ENCODE measurements at regions not wholly inside any gene's neighbourhood (a gene's known extent, or its start where the extent isn't known, plus 50 kb on each side); places are given as distances from the start of the nearest gene placed in this dataset.
"Not testable (repeated sequence)": the region's sequence is repeated elsewhere in the genome, so short reads cannot be mapped to it uniquely, and the experiment has no call there.

DNA sequence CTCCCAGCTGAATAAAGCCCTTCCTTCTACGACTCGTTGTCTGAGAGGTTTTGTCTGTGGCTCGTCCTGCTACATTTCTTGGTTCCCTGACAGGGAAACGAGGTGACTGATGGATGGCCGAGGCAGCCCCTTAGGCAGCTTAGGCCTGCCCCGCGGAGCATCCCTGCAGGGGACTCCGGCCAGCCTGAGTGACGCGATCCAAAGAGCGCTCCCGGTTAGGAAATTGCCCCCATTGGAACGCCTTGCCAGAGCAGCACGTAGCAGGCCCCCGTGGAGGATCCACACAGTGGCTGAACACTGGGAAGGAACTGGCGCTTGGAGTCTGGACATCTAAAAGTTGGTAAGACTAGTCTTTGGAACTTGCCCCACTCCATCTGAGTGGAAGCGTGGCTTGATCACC lies 296.8 kb upstream of the SGCG start:
- no peak for FAIRE-seq
- H3K36me3 ChIP-seq (ENCODE audit: control insufficient read depth in 3 of 3, insufficient read depth in 2 of 3, low read depth in 1 of 3, low read length in 3 of 3): no peaks in the 10 kb centered on the region
- H3K4me3 ChIP-seq (ENCODE audit: low read depth in 1 of 3, low read length in 3 of 3): no peak overlapping the region
- no peak for DNase-seq
- 85 to 88% (median 86%) methylated on average over 17 of the region's 17 CpGs for WGBS, 3 donors
- no peaks in the 10 kb centered on the region for H3K4me1 ChIP-seq (ENCODE audit: control insufficient read depth in 3 of 3, insufficient read depth in 2 of 3, low read depth in 1 of 3, low read length in 2 of 3)
- no peaks in the 10 kb centered on the region for H3K9me3 ChIP-seq (ENCODE audit: control insufficient read depth in 2 of 2, insufficient read depth in 1 of 2, low read depth in 1 of 2, low read length in 1 of 2)
- H3K27ac ChIP-seq (ENCODE audit: low read depth in 1 of 3, low read length in 2 of 3): no peak overlapping the region
- no peaks in the 10 kb centered on the region for H3K27me3 ChIP-seq (ENCODE audit: control insufficient read depth in 3 of 3, insufficient read depth in 3 of 3, low read length in 3 of 3)

DNA sequence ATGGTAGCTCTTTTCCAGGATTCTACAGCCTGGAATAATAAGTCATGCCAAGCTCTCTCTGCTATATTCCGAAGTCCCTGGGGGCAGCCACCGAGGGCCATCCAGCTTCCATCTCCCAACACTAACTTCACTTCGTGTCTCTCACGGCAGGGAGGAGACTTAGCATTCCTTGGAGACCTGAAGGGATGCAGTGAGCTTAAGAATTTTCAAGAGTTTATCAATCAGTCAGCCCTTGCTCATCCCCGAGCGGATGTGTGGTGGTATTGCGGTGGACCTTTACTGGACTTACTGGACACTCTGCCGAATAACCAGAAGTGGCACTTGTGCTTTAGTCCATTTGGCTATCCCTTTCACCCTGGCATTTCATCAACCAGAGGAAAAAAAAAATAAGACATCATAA lies 294.7 kb upstream of the SGCG start:
- not testable (repeated sequence) for H3K27me3 ChIP-seq (ENCODE audit: control insufficient read depth in 3 of 3, insufficient read depth in 3 of 3, low read length in 3 of 3); H3K4me3 ChIP-seq (ENCODE audit: low read depth in 1 of 3, low read length in 3 of 3); FAIRE-seq; H3K36me3 ChIP-seq (ENCODE audit: control insufficient read depth in 3 of 3, insufficient read depth in 2 of 3, low read depth in 1 of 3, low read length in 3 of 3); H3K27ac ChIP-seq (ENCODE audit: low read depth in 1 of 3, low read length in 2 of 3); H3K9me3 ChIP-seq (ENCODE audit: control insufficient read depth in 2 of 2, insufficient read depth in 1 of 2, low read depth in 1 of 2, low read length in 1 of 2); DNase-seq; H3K4me1 ChIP-seq (ENCODE audit: control insufficient read depth in 3 of 3, insufficient read depth in 2 of 3, low read depth in 1 of 3, low read length in 2 of 3)
- 85 to 94% (median 91%) methylated on average over 4 to 8 of the region's 8 CpGs for WGBS, 3 donors

DNA sequence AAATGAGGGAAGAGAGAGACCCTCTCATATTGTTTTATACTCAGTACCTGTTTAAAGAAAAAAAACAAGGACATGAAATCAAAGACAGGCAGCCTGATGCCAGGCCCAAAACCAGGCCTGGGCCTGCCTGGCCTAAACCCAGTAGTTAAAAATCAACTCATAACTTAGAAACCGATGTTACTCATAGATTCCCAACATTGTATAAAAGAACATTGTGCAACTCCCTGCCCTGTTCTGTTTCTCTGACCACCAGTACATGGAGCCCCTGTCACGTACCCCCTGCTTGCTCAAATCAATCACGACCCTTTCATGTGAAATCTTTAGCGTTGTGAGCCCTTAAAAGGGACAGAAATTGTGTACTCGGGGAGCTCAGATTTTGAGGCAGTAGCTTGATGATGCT lies 291.4 kb upstream of the SGCG start:
- not testable (repeated sequence) for H3K4me3 ChIP-seq (ENCODE audit: low read depth in 1 of 3, low read length in 3 of 3); H3K27me3 ChIP-seq (ENCODE audit: control insufficient read depth in 3 of 3, insufficient read depth in 3 of 3, low read length in 3 of 3); H3K4me1 ChIP-seq (ENCODE audit: control insufficient read depth in 3 of 3, insufficient read depth in 2 of 3, low read depth in 1 of 3, low read length in 2 of 3); H3K36me3 ChIP-seq (ENCODE audit: control insufficient read depth in 3 of 3, insufficient read depth in 2 of 3, low read depth in 1 of 3, low read length in 3 of 3); DNase-seq; FAIRE-seq; H3K9me3 ChIP-seq (ENCODE audit: control insufficient read depth in 2 of 2, insufficient read depth in 1 of 2, low read depth in 1 of 2, low read length in 1 of 2); H3K27ac ChIP-seq (ENCODE audit: low read depth in 1 of 3, low read length in 2 of 3)
- 83 to 93% (median 87%) methylated on average over 5 of the region's 5 CpGs for WGBS, 3 donors

DNA sequence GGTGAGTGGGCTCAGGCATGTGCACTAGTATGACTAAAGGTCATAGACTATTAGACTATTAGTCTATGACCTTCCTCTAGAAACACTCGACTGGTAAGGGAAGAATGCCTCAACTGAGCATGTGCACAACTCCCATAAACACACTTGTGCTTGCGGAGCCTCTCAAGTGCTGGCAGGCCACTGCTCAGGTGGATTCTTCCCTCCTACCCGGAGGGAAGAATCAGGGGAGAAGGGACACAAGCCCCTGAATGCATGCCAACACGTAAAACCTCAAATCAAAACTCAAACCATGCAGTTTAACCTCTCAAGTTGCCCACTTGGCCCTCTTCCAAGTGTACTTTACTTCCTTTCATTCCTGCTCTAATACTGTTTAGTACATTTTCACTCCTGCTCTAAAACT lies 287.6 kb upstream of the SGCG start:
- Histone ChIP-seq H3K4me3 (ENCODE audit: low read depth in 1 of 3, low read length in 3 of 3) (no peak overlapping the region), H3K4me1 (ENCODE audit: control insufficient read depth in 3 of 3, insufficient read depth in 2 of 3, low read depth in 1 of 3, low read length in 2 of 3) (no peaks in the 10 kb centered on the region), H3K9me3 (ENCODE audit: control insufficient read depth in 2 of 2, insufficient read depth in 1 of 2, low read depth in 1 of 2, low read length in 1 of 2) (peaks cover 0 to 2% of the 10 kb centered on the region in 2 donors), H3K27me3 (ENCODE audit: control insufficient read depth in 3 of 3, insufficient read depth in 3 of 3, low read length in 3 of 3) (no peaks in the 10 kb centered on the region), H3K27ac (ENCODE audit: low read depth in 1 of 3, low read length in 2 of 3) (no peak overlapping the region), H3K36me3 (ENCODE audit: control insufficient read depth in 3 of 3, insufficient read depth in 2 of 3, low read depth in 1 of 3, low read length in 3 of 3) (no peaks in the 10 kb centered on the region)
- DNase-seq: peak in 1 of 2 donors; percentile 2
- WGBS, 3 donors: 24 to 37% (median 25%) methylated on average over 4 of the region's 4 CpGs
- no peak for FAIRE-seq

DNA sequence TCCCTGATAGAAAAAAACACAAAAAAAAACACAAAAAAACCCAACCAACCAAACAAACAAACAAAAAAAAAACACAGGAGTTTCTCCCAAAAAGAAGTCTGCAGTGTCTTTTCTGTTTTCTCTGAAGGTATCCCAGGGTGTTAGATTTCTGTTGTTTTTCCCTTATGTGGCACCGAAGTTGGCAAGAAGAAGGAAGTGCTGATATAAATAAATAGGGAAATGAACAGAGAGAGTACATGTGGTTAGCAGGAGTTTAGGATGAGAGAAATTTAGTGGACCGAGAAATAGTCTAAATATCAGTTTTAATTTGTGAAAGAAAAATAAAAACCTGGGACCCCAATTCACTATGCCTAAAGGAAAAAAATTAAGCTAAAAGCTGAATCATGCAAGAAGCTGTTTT lies 287.0 kb upstream of the SGCG start:
- peaks cover 0 to 2% of the 10 kb centered on the region in 2 donors for H3K9me3 ChIP-seq (ENCODE audit: control insufficient read depth in 2 of 2, insufficient read depth in 1 of 2, low read depth in 1 of 2, low read length in 1 of 2)
- WGBS, 3 donors: 19 to 42% (median 38%) methylated on average over 2 of the region's 2 CpGs
- H3K36me3 ChIP-seq (ENCODE audit: control insufficient read depth in 3 of 3, insufficient read depth in 2 of 3, low read depth in 1 of 3, low read length in 3 of 3): no peaks in the 10 kb centered on the region
- no peaks in the 10 kb centered on the region for H3K4me1 ChIP-seq (ENCODE audit: control insufficient read depth in 3 of 3, insufficient read depth in 2 of 3, low read depth in 1 of 3, low read length in 2 of 3)
- H3K27ac ChIP-seq (ENCODE audit: low read depth in 1 of 3, low read length in 2 of 3): no peak overlapping the region
- no peak for FAIRE-seq
- peak in 1 of 2 donors; percentile 10 for DNase-seq
- H3K4me3 ChIP-seq (ENCODE audit: low read depth in 1 of 3, low read length in 3 of 3): no peak overlapping the region
- H3K27me3 ChIP-seq (ENCODE audit: control insufficient read depth in 3 of 3, insufficient read depth in 3 of 3, low read length in 3 of 3): no peaks in the 10 kb centered on the region

DNA sequence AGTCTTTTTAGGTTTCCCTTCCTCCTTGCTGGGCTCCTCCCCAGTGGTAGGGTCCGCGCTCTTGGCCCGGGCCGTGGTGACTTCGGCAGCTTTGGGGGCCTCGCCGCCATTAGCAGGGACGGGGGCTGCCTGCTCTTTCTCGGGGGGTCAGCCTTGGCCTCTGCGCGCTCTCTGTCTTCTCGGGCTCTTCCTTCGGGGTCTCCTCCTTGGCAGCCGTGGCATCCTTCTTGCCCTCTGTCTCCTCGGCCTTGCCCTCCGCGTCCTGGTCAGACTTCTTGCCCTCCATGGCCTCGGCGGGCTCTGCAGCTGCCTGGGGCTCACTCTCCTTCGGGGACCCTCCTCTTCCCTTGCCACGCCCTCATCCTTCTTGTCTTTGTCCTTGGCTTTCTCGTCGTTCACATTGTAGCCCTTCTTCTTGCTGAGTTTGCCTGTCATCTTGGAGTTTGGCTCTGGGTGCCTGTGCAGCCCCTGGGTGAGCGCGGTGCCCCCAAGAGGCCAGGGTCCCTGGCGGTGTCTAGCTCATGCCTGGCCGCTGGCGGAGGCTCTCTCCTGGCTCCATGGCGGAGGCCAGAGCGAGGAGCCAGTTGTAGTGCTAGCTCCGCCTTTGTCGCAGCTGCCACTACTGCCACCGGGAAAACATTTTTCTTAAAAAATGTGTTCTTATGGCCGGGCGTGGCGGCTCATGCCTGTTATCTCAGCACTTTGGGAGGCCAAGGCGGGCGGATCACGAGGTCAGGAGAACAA lies 283.0 kb upstream of the SGCG start:
- no peak for DNase-seq
- Histone ChIP-seq H3K36me3 (ENCODE audit: control insufficient read depth in 3 of 3, insufficient read depth in 2 of 3, low read depth in 1 of 3, low read length in 3 of 3) (no peaks in the 10 kb centered on the region), H3K4me3 (ENCODE audit: low read depth in 1 of 3, low read length in 3 of 3) (no peak overlapping the region), H3K9me3 (ENCODE audit: control insufficient read depth in 2 of 2, insufficient read depth in 1 of 2, low read depth in 1 of 2, low read length in 1 of 2) (no peaks in the 10 kb centered on the region), H3K27ac (ENCODE audit: low read depth in 1 of 3, low read length in 2 of 3) (no peak overlapping the region), H3K4me1 (ENCODE audit: control insufficient read depth in 3 of 3, insufficient read depth in 2 of 3, low read depth in 1 of 3, low read length in 2 of 3) (no peaks in the 10 kb centered on the region), H3K27me3 (ENCODE audit: control insufficient read depth in 3 of 3, insufficient read depth in 3 of 3, low read length in 3 of 3) (no peaks in the 10 kb centered on the region)
- no peak for FAIRE-seq
- 89 to 94% (median 89%) methylated on average over 38 to 39 of the region's 39 CpGs for WGBS, 3 donors

DNA sequence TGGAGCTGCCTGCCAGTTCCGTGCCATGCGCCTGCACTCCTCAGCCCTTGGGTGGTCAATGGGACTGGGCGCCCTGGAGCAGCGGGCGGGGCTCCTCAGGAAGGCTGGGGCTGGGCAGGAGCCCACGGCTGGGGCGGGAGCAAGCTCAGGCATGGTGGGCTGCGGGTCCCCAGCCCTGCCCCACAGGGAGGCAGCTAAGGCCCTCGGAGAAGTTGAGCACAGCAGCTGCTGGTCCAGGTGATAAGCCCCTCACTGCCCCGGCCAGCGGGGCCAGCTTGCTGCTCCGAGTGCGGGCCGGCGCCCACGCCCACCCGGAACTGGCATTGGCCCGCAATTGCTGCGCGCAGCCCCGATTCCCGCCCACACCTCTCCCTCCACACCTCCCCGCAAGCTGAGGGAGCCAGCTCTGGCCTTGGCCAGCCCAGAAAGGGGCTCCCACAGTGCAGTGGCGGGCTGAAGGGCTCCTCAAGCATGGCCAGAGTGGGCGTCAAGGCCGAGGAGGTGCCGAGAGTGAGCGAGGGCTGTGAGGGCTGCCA lies 280.3 kb upstream of the SGCG start:
- FAIRE-seq; H3K9me3 ChIP-seq (ENCODE audit: control insufficient read depth in 2 of 2, insufficient read depth in 1 of 2, low read depth in 1 of 2, low read length in 1 of 2); H3K27me3 ChIP-seq (ENCODE audit: control insufficient read depth in 3 of 3, insufficient read depth in 3 of 3, low read length in 3 of 3); H3K27ac ChIP-seq (ENCODE audit: low read depth in 1 of 3, low read length in 2 of 3); DNase-seq; H3K36me3 ChIP-seq (ENCODE audit: control insufficient read depth in 3 of 3, insufficient read depth in 2 of 3, low read depth in 1 of 3, low read length in 3 of 3); H3K4me1 ChIP-seq (ENCODE audit: control insufficient read depth in 3 of 3, insufficient read depth in 2 of 3, low read depth in 1 of 3, low read length in 2 of 3); H3K4me3 ChIP-seq (ENCODE audit: low read depth in 1 of 3, low read length in 3 of 3): not testable (repeated sequence)
- 94 to 96% (median 94%) methylated on average over 24 to 28 of the region's 28 CpGs for WGBS, 3 donors

DNA sequence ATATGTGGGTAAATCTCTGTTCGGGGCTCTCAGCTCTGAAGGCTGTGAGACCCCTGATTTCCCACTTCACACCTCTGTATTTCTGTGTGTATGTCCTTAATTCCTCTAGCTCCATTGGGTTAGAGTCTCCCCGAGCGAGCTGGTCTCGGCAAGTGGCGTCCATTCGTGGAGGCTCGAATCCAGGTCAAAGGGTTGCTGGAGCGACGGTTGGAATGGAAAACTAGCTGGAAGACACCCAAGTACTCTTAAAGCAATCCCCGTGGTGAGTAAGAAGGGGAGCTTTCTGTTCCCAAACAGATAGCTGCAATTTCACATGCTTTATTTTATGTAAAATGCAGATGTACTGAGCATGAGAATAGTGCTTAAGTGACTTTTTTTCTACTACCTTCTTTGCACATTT lies 277.5 kb upstream of the SGCG start:
- no peak overlapping the region for H3K4me3 ChIP-seq (ENCODE audit: low read depth in 1 of 3, low read length in 3 of 3)
- DNase-seq (no peak), FAIRE-seq (no peak)
- H3K36me3 ChIP-seq (ENCODE audit: control insufficient read depth in 3 of 3, insufficient read depth in 2 of 3, low read depth in 1 of 3, low read length in 3 of 3): no peaks in the 10 kb centered on the region
- no peak overlapping the region for H3K27ac ChIP-seq (ENCODE audit: low read depth in 1 of 3, low read length in 2 of 3)
- WGBS, 3 donors: 77 to 82% (median 80%) methylated on average over 10 of the region's 10 CpGs
- H3K9me3 ChIP-seq (ENCODE audit: control insufficient read depth in 2 of 2, insufficient read depth in 1 of 2, low read depth in 1 of 2, low read length in 1 of 2): no peaks in the 10 kb centered on the region
- H3K27me3 ChIP-seq (ENCODE audit: control insufficient read depth in 3 of 3, insufficient read depth in 3 of 3, low read length in 3 of 3): no peaks in the 10 kb centered on the region
- H3K4me1 ChIP-seq (ENCODE audit: control insufficient read depth in 3 of 3, insufficient read depth in 2 of 3, low read depth in 1 of 3, low read length in 2 of 3): no peaks in the 10 kb centered on the region

DNA sequence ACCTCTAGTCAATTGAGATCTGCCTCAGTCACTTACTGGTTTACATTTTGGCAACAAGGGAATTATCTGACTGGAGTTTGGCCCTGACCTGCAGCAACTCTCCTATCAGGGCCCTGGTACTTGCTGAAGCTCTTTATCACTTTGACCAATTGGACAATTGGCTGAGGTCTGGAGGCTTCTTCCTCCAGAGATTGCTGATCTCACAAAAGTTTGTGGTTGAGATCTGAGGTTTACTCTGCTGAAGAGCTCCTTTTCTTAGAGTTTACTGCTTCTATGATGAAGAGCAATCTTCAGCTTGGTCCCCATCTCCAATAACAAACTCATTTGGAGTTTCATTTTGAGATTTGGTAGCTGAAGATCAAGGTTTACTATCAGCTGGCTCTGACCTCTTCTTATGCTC lies 276.9 kb upstream of the SGCG start:
- Histone ChIP-seq H3K27ac (ENCODE audit: low read depth in 1 of 3, low read length in 2 of 3) (no peak overlapping the region), H3K9me3 (ENCODE audit: control insufficient read depth in 2 of 2, insufficient read depth in 1 of 2, low read depth in 1 of 2, low read length in 1 of 2) (no peaks in the 10 kb centered on the region), H3K36me3 (ENCODE audit: control insufficient read depth in 3 of 3, insufficient read depth in 2 of 3, low read depth in 1 of 3, low read length in 3 of 3) (no peaks in the 10 kb centered on the region), H3K4me1 (ENCODE audit: control insufficient read depth in 3 of 3, insufficient read depth in 2 of 3, low read depth in 1 of 3, low read length in 2 of 3) (no peaks in the 10 kb centered on the region), H3K4me3 (ENCODE audit: low read depth in 1 of 3, low read length in 3 of 3) (no peak overlapping the region), H3K27me3 (ENCODE audit: control insufficient read depth in 3 of 3, insufficient read depth in 3 of 3, low read length in 3 of 3) (no peaks in the 10 kb centered on the region)
- FAIRE-seq: no peak
- no peak for DNase-seq

Data from small intestine (tissue), 7 donors.